SJCRH30 (cell line): ENCODE measurements at regions not wholly inside any gene's neighbourhood (a gene's known extent, or its start where the extent isn't known, plus 50 kb on each side); places are given as distances from the start of the nearest gene placed in this dataset.
"Not testable (repeated sequence)": the region's sequence is repeated elsewhere in the genome, so short reads cannot be mapped to it uniquely, and the experiment has no call there.

Experiments used
- DNase-seq, 2 experiments: peaks; one replicate each; pipeline ENCODE4 v3.0.0-alpha.2; 2015 to 2020
- H3K27ac ChIP-seq: fragments of 250-450 bp; sonication (Bioruptor Pico); 2 replicates; pipeline ENCODE4 v1.5.1; 2020; ENCODE audit warnings: mild to moderate bottlenecking, moderate library complexity
- H3K27me3 ChIP-seq: fragments of 250-450 bp; sonication (Bioruptor Pico); 2 replicates; pipeline ENCODE4 v1.5.1; 2020; ENCODE audit warnings: mild to moderate bottlenecking, moderate library complexity
- H3K36me3 ChIP-seq: fragments of 250-450 bp; sonication (Bioruptor Pico); 2 replicates; pipeline ENCODE4 v1.5.1; 2020; ENCODE audit warnings: mild to moderate bottlenecking, moderate library complexity
- H3K4me1 ChIP-seq: fragments of 250-450 bp; sonication (Bioruptor Pico); 2 replicates; pipeline ENCODE4 v1.5.1; 2020; ENCODE audit warnings: mild to moderate bottlenecking, moderate library complexity
- H3K4me3 ChIP-seq: fragments of 250-450 bp; sonication (Bioruptor Pico); 2 replicates; pipeline ENCODE4 v1.5.1; 2020; ENCODE audit warnings: mild to moderate bottlenecking, moderate library complexity
- H3K9me3 ChIP-seq: fragments of 250-450 bp; sonication (Bioruptor Pico); replicated peaks from 2 replicates; pipeline ENCODE4 v1.5.1; 2020; ENCODE audit warnings: mild to moderate bottlenecking, moderate library complexity

DNA sequence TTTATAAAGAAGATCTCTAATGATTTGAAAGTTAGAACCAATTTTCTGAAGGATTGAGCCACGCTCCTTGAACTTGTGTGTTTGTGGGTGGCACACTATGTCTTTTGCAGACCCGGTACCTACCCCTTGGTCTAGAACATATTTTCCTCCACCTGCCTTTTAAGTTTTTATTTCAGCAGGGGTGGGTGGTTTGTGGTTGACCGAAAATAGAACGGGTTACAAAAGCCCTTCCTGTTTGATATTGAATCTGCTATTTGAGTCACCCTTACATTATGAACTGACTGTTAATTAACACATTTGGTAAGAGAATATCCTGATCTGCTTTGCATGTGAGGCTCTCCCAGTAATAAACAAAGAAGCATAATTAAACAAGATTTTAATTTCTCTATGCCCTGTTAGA is 697.5 kb downstream of the GOLGA6L6 start:
- not testable (repeated sequence) for H3K27me3 ChIP-seq, H3K9me3 ChIP-seq, DNase-seq, H3K4me1 ChIP-seq, H3K36me3 ChIP-seq, H3K4me3 ChIP-seq, H3K27ac ChIP-seq
